HepG2 (cell line): ENCODE measurements at regions not wholly inside any gene's neighbourhood (a gene's known extent, or its start where the extent isn't known, plus 50 kb on each side); places are given as distances from the start of the nearest gene placed in this dataset.
"Not testable (repeated sequence)": the region's sequence is repeated elsewhere in the genome, so short reads cannot be mapped to it uniquely, and the experiment has no call there.

ENCODE experiments used
- ATAC-seq: fragments of 200-7000 bp; cut with Tn5 transposase; 3 replicates; pipeline ENCODE4 v1.9.1; 2020; ENCODE audit warnings: mild to moderate bottlenecking, moderate library complexity
- BruUV-seq: library from RNA; stranded (reverse); fragments of 400-500 nt; replicated peaks from 2 replicates; lab custom pipeline; 2021; lab: Mats Ljungman, UMichigan
- CTCF ChIA-PET: fragments of 300-600 bp; formaldehyde crosslinking; extraction: SDS; loops from one replicate; lab custom pipeline; 2021; ENCODE audit warnings: low total read pairs, inconsistent platforms, low intra/inter-chr PET ratio; lab: Yijun Ruan, JAX
- POLR2A ChIA-PET: fragments of 350-600 bp; sonication (Branson Sonifier 250); formaldehyde crosslinking; loops from one replicate; lab custom pipeline; 2020; ENCODE audit warnings: antibody characterized with exemption, inconsistent platforms; lab: Yijun Ruan, JAX
- DNase-seq: peaks from one replicate; pipeline ENCODE4 v3.0.0-alpha.2; 2015; ENCODE audit warnings: low spot score
- FAIRE-seq: peaks from 3 replicates; lab custom pipeline; 2011; peaks lifted over from hg19 to GRCh38; lab: Jason Lieb, UNC
- H2AFZ ChIP-seq: one replicate; pipeline ENCODE4 v1.6.1; 2011; ENCODE audit warnings: low read length, inconsistent platforms
- H3K27ac ChIP-seq: fragments of 300-600 bp; 3 replicates; pipeline ENCODE4 v1.8.0; 2011; ENCODE audit warnings: mixed run types, mild to moderate bottlenecking, mixed read lengths, low read length, inconsistent platforms; ENCODE audit not compliant: insufficient read depth; ENCODE audit errors: extremely low read length
- H3K27me3 ChIP-seq, 2 experiments: fragments of 200-600 bp in 1 of 2; 2 replicates in 1 of 2; 3 replicates in 1 of 2; pipeline versions ENCODE4 v1.6.0 to v1.8.0; 2011; ENCODE audit warnings: low read length in 2 of 2, mild to moderate bottlenecking in 2 of 2, moderate library complexity in 2 of 2, inconsistent platforms in 1 of 2; ENCODE audit not compliant: insufficient read depth in 2 of 2, control insufficient read depth in 1 of 2
- H3K36me3 ChIP-seq, 2 experiments: fragments of 200-600 bp in 1 of 2; replicated peaks in 1 of 2; 2 replicates in 1 of 2; 3 replicates in 1 of 2; pipeline versions ENCODE4 v1.5.1 to v1.8.0; 2011; ENCODE audit warnings: low read length in 2 of 2, inconsistent platforms in 1 of 2; ENCODE audit not compliant: insufficient read depth in 2 of 2, control insufficient read depth in 1 of 2
- H3K4me1 ChIP-seq: 2 replicates; pipeline ENCODE4 v1.5.1; 2012; ENCODE audit warnings: low read length, inconsistent platforms; ENCODE audit not compliant: insufficient read depth
- H3K4me2 ChIP-seq: 2 replicates; pipeline ENCODE4 v1.6.0; 2011; ENCODE audit warnings: low read depth, low read length, inconsistent platforms
- H3K4me3 ChIP-seq, 3 experiments: fragments of 200-600 bp in 1 of 3; sonication (generic), shearing (Covaris generic) in 1 of 3; replicated peaks in 1 of 3; 2 replicates each; pipeline ENCODE4 v1.5.1; 2011 to 2016; ENCODE audit warnings: low read length in 3 of 3, inconsistent platforms in 2 of 3, low read depth in 2 of 3, mild to moderate bottlenecking in 2 of 3, control low read depth in 1 of 3, mixed read lengths in 1 of 3; ENCODE audit not compliant: insufficient read depth in 1 of 3
- H3K79me2 ChIP-seq: one replicate; pipeline ENCODE4 v1.6.1; 2011; ENCODE audit warnings: low read length, inconsistent platforms; ENCODE audit not compliant: insufficient read depth
- H3K9ac ChIP-seq: 2 replicates; pipeline ENCODE4 v1.6.0; 2011; ENCODE audit warnings: mild to moderate bottlenecking, low read depth, low read length, inconsistent platforms; ENCODE audit not compliant: insufficient read depth
- H3K9me3 ChIP-seq: 2 replicates; pipeline ENCODE4 v1.5.1; 2012; ENCODE audit warnings: mild to moderate bottlenecking, low read length
- H4K20me1 ChIP-seq: 2 replicates; pipeline ENCODE4 v1.6.0; 2011; ENCODE audit warnings: inconsistent platforms, mild to moderate bottlenecking, low read length, moderate library complexity; ENCODE audit not compliant: insufficient read depth
- AKAP8 ChIP-seq: sonication (generic); formaldehyde crosslinking; IDR thresholded peaks from 2 replicates; pipeline ENCODE4 v1.5.1; 2020; ENCODE audit warnings: mild to moderate bottlenecking, missing genetic modification reagents
- ARNT2 ChIP-seq: sonication (generic); formaldehyde crosslinking; IDR thresholded peaks from 2 replicates; pipeline ENCODE4 v1.8.0; 2022; ENCODE audit warnings: mild to moderate bottlenecking, low read depth, missing genetic modification reagents, moderate library complexity
- ATF7-NPFF ChIP-seq: sonication (generic); formaldehyde crosslinking; IDR thresholded peaks from 2 replicates; pipeline ENCODE4 v1.8.1; 2023; ENCODE audit warnings: mild to moderate bottlenecking, low read depth, missing genetic modification reagents, moderate library complexity
- FIP1L1 ChIP-seq: fragments of 200-400 bp; formaldehyde crosslinking; IDR thresholded peaks from 2 replicates; pipeline ENCODE4 v1.6.1; 2018; ENCODE audit warnings: low read depth, mild to moderate bottlenecking, low read length, moderate library complexity, borderline replicate concordance; ENCODE audit not compliant: insufficient read depth
- FOXP1 ChIP-seq, 2 experiments: fragments of 450-650 bp in 1 of 2; IDR thresholded peaks; 2 replicates each; pipeline ENCODE4 v1.6.1; 2017 to 2018; ENCODE audit warnings: antibody characterized with exemption in 1 of 2
- HIVEP1 ChIP-seq: sonication (generic); formaldehyde crosslinking; IDR thresholded peaks from 2 replicates; pipeline ENCODE4 v1.4.0; 2020; ENCODE audit warnings: mild to moderate bottlenecking, missing genetic modification reagents
- HMG20A ChIP-seq: IDR thresholded peaks from 2 replicates; pipeline ENCODE4 v1.6.1; 2016; ENCODE audit warnings: borderline replicate concordance
- MAX ChIP-seq: IDR thresholded peaks from 2 replicates; pipeline ENCODE4 v1.6.1; 2012; ENCODE audit warnings: inconsistent platforms
- RCOR2 ChIP-seq: IDR thresholded peaks from 2 replicates; pipeline ENCODE4 v1.6.1; 2016; ENCODE audit warnings: missing biosample characterization, missing genetic modification reagents
- REL ChIP-seq: sonication (generic); formaldehyde crosslinking; conservative IDR thresholded peaks from 2 replicates; pipeline ENCODE4 v1.8.0; 2022; ENCODE audit warnings: mild to moderate bottlenecking, missing genetic modification reagents, moderate library complexity
- SAP130 ChIP-seq: IDR thresholded peaks from 2 replicates; pipeline ENCODE4 v1.6.1; 2016; ENCODE audit warnings: low read depth
- SATB2 ChIP-seq: sonication (generic); formaldehyde crosslinking; IDR thresholded peaks from 2 replicates; pipeline ENCODE4 v1.5.0; 2020; ENCODE audit warnings: missing genetic modification reagents
- TCF12 ChIP-seq, 2 experiments: fragments of 450-650 bp in 1 of 2; sonication (generic) in 1 of 2; formaldehyde crosslinking in 1 of 2; IDR thresholded peaks; 2 replicates each; pipeline versions ENCODE4 v1.6.1 to v1.8.0; 2017 to 2022; ENCODE audit warnings: antibody characterized with exemption in 1 of 2, mild to moderate bottlenecking in 1 of 2, missing genetic modification reagents in 1 of 2, moderate library complexity in 1 of 2
- ZBTB14 ChIP-seq: sonication (generic); formaldehyde crosslinking; IDR thresholded peaks from 2 replicates; pipeline ENCODE4 v1.4.0; 2020; ENCODE audit warnings: missing genetic modification reagents
- ZFP1 ChIP-seq: IDR thresholded peaks from 2 replicates; pipeline ENCODE4 v1.6.1; 2016
- ZNF101 ChIP-seq: sonication (generic); formaldehyde crosslinking; IDR thresholded peaks from 2 replicates; pipeline ENCODE4 v1.4.0; 2020; ENCODE audit warnings: mild to moderate bottlenecking, low read depth, missing genetic modification reagents, borderline replicate concordance
- ZNF296 ChIP-seq: sonication (generic); formaldehyde crosslinking; conservative IDR thresholded peaks from 2 replicates; pipeline ENCODE4 v1.5.0; 2020; ENCODE audit warnings: mild to moderate bottlenecking, missing genetic modification reagents
- WGBS: methylation state at CpG from one replicate; pipeline ENCODE4 v1.1.6; 2017; ENCODE audit warnings: low lambda C conversion rate; 5-methylcytosine and 5-hydroxymethylcytosine counted together
- in situ Hi-C: cut with HindIII; loops from 2 replicates; pipeline ENCODE4 v1.10.0; 2017; ENCODE audit warnings: low pct_unique_long_range_greater_than_20kb; ENCODE audit not compliant: extremely low pct_ligation_motif_present
- intact Hi-C: fragments of 100-400 bp; cut with micrococcal nuclease; formaldehyde crosslinking; loops from one replicate; pipeline ENCODE4 v1.10.0; 2022; ENCODE audit not compliant: unreplicated experiment

DNA sequence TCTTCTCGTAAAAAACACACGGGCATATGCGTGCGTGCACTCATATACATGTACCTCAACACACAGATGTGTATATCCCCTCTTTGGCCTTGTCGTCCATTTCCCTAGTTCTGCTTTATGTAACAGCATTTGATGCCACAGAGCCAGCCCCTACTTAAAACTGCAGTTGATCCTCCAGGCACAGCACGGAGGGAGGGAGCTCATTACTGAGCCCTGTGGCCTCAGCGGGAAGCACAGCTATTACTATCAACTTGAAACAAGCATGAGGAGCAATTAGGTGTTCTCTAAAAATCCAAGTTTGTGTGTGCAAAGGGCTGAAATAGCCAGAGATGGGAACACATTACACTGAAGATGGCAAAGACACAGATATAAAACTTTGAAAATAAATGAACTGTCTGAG lies 580.9 kb downstream of the GLRX3 start (continued):
- TF ChIP-seq ZFP1 (CRISPR knock-in tag) = no peak
- TF ChIP-seq REL (CRISPR knock-in tag) = no peak
- TF ChIP-seq AKAP8 (CRISPR knock-in tag) = no peak
- TF ChIP-seq HMG20A = no peak
- no peak for TF ChIP-seq ARNT2

- BruUV-seq, H3K4me2 ChIP-seq, DNase-seq, H3K4me3 ChIP-seq, CTCF ChIA-PET, in situ Hi-C loops, ATAC-seq, intact Hi-C loops, H3K9ac ChIP-seq, H3K27ac ChIP-seq, H3K79me2 ChIP-seq, POLR2A ChIA-PET, H3K4me1 ChIP-seq, FAIRE-seq, H3K36me3 ChIP-seq, H3K9me3 ChIP-seq, H4K20me1 ChIP-seq, H2AFZ ChIP-seq: not testable (repeated sequence)
- WGBS = 0% methylated on average over 9 of the region's 9 CpGs
- H3K27me3 ChIP-seq = peaks cover 0 to 12% of the 10 kb centered on the region in 2 experiments; a peak in 3 of 5 replicates
Measured at GRCh38 chr10:130718744-130719447, 582.7 kb downstream of the GLRX3 start.

DNA sequence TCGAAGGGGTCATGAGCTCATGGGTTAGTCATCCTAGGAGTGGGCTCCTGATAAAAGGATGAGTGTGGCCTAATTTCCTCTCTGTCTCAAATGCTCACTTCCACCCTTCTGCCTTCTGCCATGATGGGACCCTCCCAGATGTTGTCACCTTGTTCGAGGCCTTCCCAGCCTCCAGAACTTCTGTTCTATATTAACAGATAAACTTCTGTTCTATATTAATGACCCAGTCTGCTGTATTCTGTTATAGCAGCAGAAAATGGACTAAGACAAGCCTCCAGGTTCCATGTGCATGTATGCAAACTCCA lies 583.2 kb downstream of the GLRX3 start:
- intact Hi-C loops = no loop called here
- FAIRE-seq = no peak

More for the DNA sequence above, 583.2 kb downstream of the GLRX3 start:
- Histone ChIP-seq H4K20me1 (no peaks in the 10 kb centered on the region), H3K4me3 (no peak overlapping the region), H3K4me1 (no peaks in the 10 kb centered on the region), H3K27ac (no peak overlapping the region), H3K9ac (no peak overlapping the region), H3K27me3 (peaks cover 0 to 12% of the 10 kb centered on the region in 2 experiments; a peak in 3 of 5 replicates), H3K36me3 (no peaks in the 10 kb centered on the region), H2AFZ (no peak overlapping the region), H3K9me3 (no peaks in the 10 kb centered on the region), H3K4me2 (no peak overlapping the region), H3K79me2 (no peaks in the 10 kb centered on the region)
- CTCF ChIA-PET = no interaction called here
- DNase-seq = no peak
- WGBS = 0% methylated on average over 2 of the region's 2 CpGs
- in situ Hi-C loops = no loop called here
- no TSS peak for BruUV-seq
- POLR2A ChIA-PET = no interaction called here
- ATAC-seq = no peak
- TF ChIP-seq MAX (no peak), SAP130 (CRISPR knock-in tag) (no peak), TCF12 (IDR thresholded peaks at IDR 0.05) (no peak), TCF12 (CRISPR knock-in tag; IDR thresholded peaks at IDR 0.05) (no peak), ATF7-NPFF (CRISPR knock-in tag) (no peak), HIVEP1 (CRISPR knock-in tag) (no peak), SATB2 (no peak), RCOR2 (no peak), FOXP1 (IDR thresholded peaks at IDR 0.05) (no peak), FOXP1 (CRISPR knock-in tag; IDR thresholded peaks at IDR 0.05) (no peak), ZNF101 (no peak), ZNF296 (no peak), ZBTB14 (CRISPR knock-in tag) (no peak), FIP1L1 (no peak)
